Ovary (tissue), 7 donors: ENCODE measurements at regions not wholly inside any gene's neighbourhood (a gene's known extent, or its start where the extent isn't known, plus 50 kb on each side); places are given as distances from the start of the nearest gene placed in this dataset.
"Not testable (repeated sequence)": the region's sequence is repeated elsewhere in the genome, so short reads cannot be mapped to it uniquely, and the experiment has no call there.

Experiments
- DNase-seq, 5 donors: peaks; one replicate each; pipeline ENCODE4 v3.0.0-alpha.2; 2019 to 2020
- H3K27ac ChIP-seq, 2 donors: fragments of 200-600 bp; one replicate each; pipeline versions ENCODE4 v1.5.1 to v1.8.0; 2019 to 2022
- H3K27me3 ChIP-seq: fragments of 200-600 bp; one replicate; pipeline ENCODE4 v1.8.0; 2022
- H3K36me3 ChIP-seq: fragments of 200-600 bp; sonication (generic); one replicate; pipeline ENCODE4 v1.5.1; 2019
- H3K4me1 ChIP-seq: one replicate; pipeline ENCODE4 v1.8.1; 2013; ENCODE audit warnings: mild to moderate bottlenecking, moderate library complexity; ENCODE audit not compliant: insufficient read depth
- H3K4me3 ChIP-seq: fragments of 200-600 bp; sonication (generic); one replicate; pipeline ENCODE4 v1.5.1; 2017
- H3K9me3 ChIP-seq, 2 donors: fragments of 200-600 bp in 1 of 2; sonication (generic) in 1 of 2; one replicate each; pipeline versions ENCODE4 v1.5.1 to v1.8.1; 2013 to 2019; ENCODE audit warnings: mild to moderate bottlenecking in 1 of 2, moderate library complexity in 1 of 2
- CTCF ChIP-seq, 3 donors: fragments of 450-650 bp in 2 of 3; fragments of 200-600 bp in 1 of 3; IDR thresholded peaks; one replicate each; pipeline versions ENCODE4 v1.5.1 to v1.8.0; 2016 to 2022; ENCODE audit warnings: antibody characterized with exemption in 3 of 3, mild to moderate bottlenecking in 1 of 3
- EP300 ChIP-seq: sonication (generic); formaldehyde crosslinking; IDR thresholded peaks from one replicate; pipeline ENCODE4 v1.6.1; 2017; ENCODE audit warnings: antibody characterized with exemption
- POLR2A ChIP-seq: fragments of 450-650 bp; IDR thresholded peaks from one replicate; pipeline ENCODE4 v1.6.1; 2017; ENCODE audit warnings: antibody characterized with exemption, mild to moderate bottlenecking, moderate library complexity
- WGBS, 3 donors: extraction: QIAGEN DNeasy Blood & Tissue Kit in 1 of 3; methylation state at CpG; one replicate each; pipeline versions ENCODE4 v1.1.5 to v1.1.7; 2013 to 2017; 5-methylcytosine and 5-hydroxymethylcytosine counted together
- intact Hi-C, 4 donors: fragments of 100-400 bp; cut with DNase I; formaldehyde crosslinking; loops; one replicate each; pipeline versions ENCODE4 v1.11.0 to v1.15.1; 2022 to 2023
- donor health status: DM: no; HTN: no; CAD: no; lungs with moderate emphysema.
- donor health status: DM: no; HTN: no; CAD: no.
- donor health status: Bipolar disorder and iron deficiency.
- donor health status: DM: no; HTN: no; CAD: no.
- donor health status: DM: yes; HTN: yes; CAD: no.

- intact Hi-C loops, H3K27ac ChIP-seq, H3K4me3 ChIP-seq, H3K36me3 ChIP-seq, H3K9me3 ChIP-seq, DNase-seq, H3K4me1 ChIP-seq, H3K27me3 ChIP-seq: not testable (repeated sequence)
- WGBS, 3 donors = 26 to 49% (median 34%) methylated on average over 1 to 2 of the region's 2 CpGs
Measured at GRCh38 chr15:20002560-20002959, 539.0 kb downstream of the GOLGA6L6 start.

- H3K36me3 ChIP-seq, H3K4me1 ChIP-seq, intact Hi-C loops, DNase-seq, H3K27ac ChIP-seq, H3K27me3 ChIP-seq, H3K4me3 ChIP-seq, H3K9me3 ChIP-seq: not testable (repeated sequence)
- 43 to 51% (median 46%) methylated on average over 3 to 4 of the region's 4 CpGs for WGBS, 3 donors
Measured at GRCh38 chr15:19996574-19997194, 544.9 kb downstream of the GOLGA6L6 start.

- H3K9me3 ChIP-seq, H3K4me1 ChIP-seq, H3K36me3 ChIP-seq, H3K4me3 ChIP-seq, H3K27me3 ChIP-seq, H3K27ac ChIP-seq, intact Hi-C loops, DNase-seq: not testable (repeated sequence)
- WGBS, 3 donors = 20 to 50% (median 28%) methylated on average over 1 of the region's 1 CpG
Measured at GRCh38 chr15:19995296-19995695, 546.3 kb downstream of the GOLGA6L6 start.

GRCh38 chr15:19992428-19992827 lies 549.2 kb downstream of the GOLGA6L6 start:
- TF ChIP-seq POLR2A = no peak
- no peak for TF ChIP-seq EP300
- no peak for TF ChIP-seq CTCF (IDR thresholded peaks at IDR 0.05)
- Histone ChIP-seq H3K27me3 (no peaks in the 10 kb centered on the region), H3K4me1 (no peaks in the 10 kb centered on the region), H3K4me3 (no peak overlapping the region), H3K36me3 (no peaks in the 10 kb centered on the region), H3K9me3 (no peaks in the 10 kb centered on the region), H3K27ac (no peak overlapping the region)
- intact Hi-C loops = no loop called here
- 60 to 80% (median 75%) methylated on average over 4 of the region's 4 CpGs for WGBS, 3 donors
- DNase-seq = no peak

- H3K36me3 ChIP-seq = no peaks in the 10 kb centered on the region
- TF ChIP-seq EP300 (no peak), CTCF (IDR thresholded peaks at IDR 0.05) (no peak), POLR2A (no peak)
- H3K4me1 ChIP-seq = no peaks in the 10 kb centered on the region
Measured at GRCh38 chr15:19988094-19988660, 553.4 kb downstream of the GOLGA6L6 start.

GRCh38 chr15:19987389-19988048 lies 554.1 kb downstream of the GOLGA6L6 start:
- no peaks in the 10 kb centered on the region for H3K36me3 ChIP-seq
- DNase-seq = no peak
- no peaks in the 10 kb centered on the region for H3K9me3 ChIP-seq
- H3K27me3 ChIP-seq = no peaks in the 10 kb centered on the region
- no peak for TF ChIP-seq POLR2A
- no peak for TF ChIP-seq EP300
- TF ChIP-seq CTCF (IDR thresholded peaks at IDR 0.05) = no peak
- 19 to 35% (median 27%) methylated on average over 13 of the region's 13 CpGs for WGBS, 3 donors
- no peak overlapping the region for H3K4me3 ChIP-seq
- H3K4me1 ChIP-seq = no peaks in the 10 kb centered on the region
- intact Hi-C loops = no loop called here
- no peak overlapping the region for H3K27ac ChIP-seq

More at GRCh38 chr15:19988094-19988660, 553.4 kb downstream of the GOLGA6L6 start:
- intact Hi-C loops = no loop called here
- no peak for DNase-seq
- Histone ChIP-seq H3K27ac (no peak overlapping the region), H3K27me3 (no peaks in the 10 kb centered on the region), H3K4me3 (no peak overlapping the region), H3K9me3 (no peaks in the 10 kb centered on the region)
- 52 to 62% (median 53%) methylated on average over 5 of the region's 5 CpGs for WGBS, 3 donors
